Fibroblast of peridontal ligament (primary cell): ENCODE measurements at regions not wholly inside any gene's neighbourhood (a gene's known extent, or its start where the extent isn't known, plus 50 kb on each side); places are given as distances from the start of the nearest gene placed in this dataset.

Experiments used
- DNase-seq: peaks from one replicate; pipeline ENCODE4 v3.0.0-alpha.2; 2010; ENCODE audit errors: extremely low read depth

DNA sequence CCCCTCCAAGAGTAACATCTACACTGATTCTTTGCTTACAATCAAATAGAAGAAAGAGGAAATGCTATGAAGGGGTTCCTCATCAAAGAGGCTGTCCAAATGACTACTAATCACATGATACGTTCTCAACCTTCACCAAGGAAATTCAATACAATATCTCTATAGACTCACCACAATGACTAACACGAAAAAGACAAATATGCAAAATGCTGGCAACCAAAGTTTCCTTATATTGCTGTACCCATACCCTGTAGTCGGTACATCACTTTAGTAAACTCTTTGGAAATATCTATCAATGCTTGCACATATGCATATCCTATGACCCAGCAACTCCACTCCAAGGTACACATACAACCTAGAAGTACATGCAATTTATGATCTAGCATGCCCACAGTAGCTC is 1296.6 kb downstream of the AACS start:
- no peak for DNase-seq

DNA sequence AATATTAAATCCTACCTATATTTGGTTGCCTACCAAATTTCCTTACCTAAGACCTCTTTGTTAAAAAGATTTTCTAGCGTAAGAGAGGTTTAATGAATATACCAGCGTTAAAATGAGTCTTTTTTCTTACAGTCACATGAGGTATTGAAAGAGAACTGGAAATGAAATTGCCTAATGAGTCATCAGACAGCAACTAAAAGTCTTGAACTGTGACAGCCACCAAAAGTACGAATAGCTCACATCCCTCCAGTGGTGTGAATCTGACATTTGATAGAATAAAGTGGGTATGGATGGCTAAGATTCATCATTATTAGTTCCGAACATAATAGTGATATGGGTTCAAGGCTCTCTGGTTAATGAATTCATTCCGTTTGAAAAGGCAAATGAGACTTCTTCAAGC is 1297.3 kb downstream of the AACS start:
- DNase-seq = peak; percentile 23

- no peak for DNase-seq
These were observed 1297.7 kb downstream of the AACS start for GRCh38 chr12:126362964-126363363.

DNA sequence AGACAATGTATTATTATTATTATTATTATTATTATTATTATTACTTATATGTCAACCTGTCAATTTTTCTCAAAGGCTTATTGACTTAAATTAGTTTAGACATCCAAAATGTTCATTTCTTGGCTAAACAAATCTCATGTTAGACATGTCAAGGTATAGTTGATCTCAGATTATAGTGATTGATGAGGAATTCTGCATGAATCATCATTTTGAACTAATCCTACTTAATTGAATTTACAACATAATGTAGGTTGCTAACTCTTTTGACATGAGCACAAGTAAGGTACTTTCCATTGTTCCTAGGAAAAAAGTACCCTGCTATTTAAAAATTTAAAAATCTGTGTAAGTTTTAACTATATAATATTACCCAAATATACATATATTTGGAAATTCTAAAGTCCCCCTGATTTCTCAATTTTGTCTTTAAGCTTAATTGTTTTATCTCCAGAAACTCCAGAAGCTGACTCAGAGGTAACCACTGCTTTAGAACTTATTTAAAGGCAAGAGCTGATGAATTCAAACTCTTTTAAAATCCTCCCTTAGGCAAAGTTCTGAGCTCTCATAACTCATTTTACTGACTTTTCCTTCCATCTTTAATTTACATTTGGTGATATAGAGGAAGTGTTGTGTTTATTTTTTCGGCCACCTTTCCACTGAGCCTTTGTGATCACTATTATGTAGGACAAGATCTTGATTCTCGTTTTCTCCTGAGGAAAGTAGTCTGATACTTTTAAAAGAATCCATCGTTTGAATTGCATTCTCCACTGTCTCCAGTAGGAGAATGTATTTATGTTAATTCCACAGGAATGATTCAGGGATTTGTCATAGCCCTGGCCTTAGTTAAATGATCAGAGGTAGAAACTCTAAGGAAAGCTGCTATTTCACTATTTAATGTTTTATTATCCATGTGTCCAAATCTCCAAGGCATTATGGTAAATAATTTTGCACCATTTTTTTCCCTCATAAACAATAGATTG is 1304.5 kb downstream of the AACS start:
- peak; percentile 86 for DNase-seq

DNA sequence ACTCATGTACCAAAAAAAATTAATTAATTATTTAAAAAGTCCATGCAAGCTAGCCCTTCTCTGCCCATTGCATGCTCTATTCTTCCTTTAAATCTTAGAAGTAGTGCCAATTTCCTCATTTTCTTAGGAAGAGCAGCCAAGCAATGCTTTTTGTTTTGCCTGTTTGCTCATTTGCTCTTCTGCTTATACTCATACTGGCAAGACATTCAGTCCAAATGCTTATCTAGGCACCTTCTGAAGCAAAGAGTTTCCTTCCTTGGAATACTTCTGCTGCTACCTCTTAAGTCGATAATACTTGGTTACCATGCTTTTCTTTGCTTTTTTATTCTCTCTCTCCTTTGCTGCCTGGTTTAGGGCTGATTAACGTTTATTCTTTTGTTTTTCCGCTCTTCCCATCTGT is 1318.3 kb downstream of the AACS start:
- no peak for DNase-seq

DNA sequence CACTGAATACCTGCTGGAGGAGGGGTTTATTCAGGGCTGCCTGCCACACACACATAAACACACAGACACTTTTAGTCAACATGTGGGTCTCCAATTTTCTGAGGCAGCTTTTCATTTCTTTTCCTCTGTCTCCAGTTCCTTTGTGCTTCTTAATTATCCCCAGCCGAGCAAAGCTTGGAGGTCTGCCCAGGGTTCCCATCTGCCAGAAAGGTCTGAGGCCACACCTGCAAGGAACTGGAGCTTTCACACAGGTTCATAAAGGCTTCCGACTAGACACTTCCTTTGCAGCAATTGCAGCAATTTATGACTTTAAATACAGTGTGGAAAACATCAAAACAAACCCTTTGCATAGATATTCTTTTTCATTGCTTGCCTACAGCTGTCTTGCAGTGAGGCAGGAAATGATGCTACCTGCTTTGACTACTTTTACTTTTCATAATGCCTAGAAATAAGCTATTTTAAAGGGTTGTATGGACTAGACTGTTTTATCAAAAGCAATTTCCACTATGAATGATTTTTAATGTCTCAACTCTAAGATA is 1318.9 kb downstream of the AACS start:
- no peak for DNase-seq

GRCh38 chr12:126385785-126386184 is 1320.5 kb downstream of the AACS start:
- DNase-seq = peak; percentile 80

DNA sequence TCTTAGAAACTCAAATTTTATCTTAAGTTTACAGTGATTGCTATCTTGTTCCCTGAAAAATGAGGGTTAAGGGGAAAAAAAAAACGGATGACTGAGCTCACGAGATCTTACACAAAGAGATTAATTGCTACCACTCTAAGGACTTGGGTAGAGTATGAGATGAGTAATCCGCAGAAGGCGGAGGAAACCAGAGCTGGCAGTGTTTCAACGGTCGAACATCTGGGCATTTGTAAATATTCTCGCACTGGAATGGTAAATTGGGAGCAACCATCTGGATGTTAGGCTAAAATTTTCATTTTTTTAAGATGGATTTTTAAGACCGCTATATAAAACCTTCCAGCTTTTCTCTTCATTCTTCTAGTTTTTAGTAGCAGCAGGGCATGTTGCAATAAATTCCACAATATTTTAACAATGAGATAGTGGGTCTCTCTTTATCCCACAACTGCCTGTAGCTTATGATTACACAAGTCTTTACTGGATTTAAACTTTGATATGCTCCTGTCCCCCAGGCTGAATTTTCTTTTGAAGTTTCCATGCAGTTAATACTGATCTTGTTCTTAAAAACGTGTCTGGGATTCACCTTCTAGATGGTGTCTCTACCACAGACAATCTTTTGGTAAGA is 1324.1 kb downstream of the AACS start:
- peak; percentile 100 for DNase-seq

GRCh38 chr12:126389961-126390360 is 1324.7 kb downstream of the AACS start:
- peak; percentile 78 for DNase-seq

- DNase-seq = peak; percentile 49
These were observed 1325.8 kb downstream of the AACS start for GRCh38 chr12:126390969-126391566.

DNA sequence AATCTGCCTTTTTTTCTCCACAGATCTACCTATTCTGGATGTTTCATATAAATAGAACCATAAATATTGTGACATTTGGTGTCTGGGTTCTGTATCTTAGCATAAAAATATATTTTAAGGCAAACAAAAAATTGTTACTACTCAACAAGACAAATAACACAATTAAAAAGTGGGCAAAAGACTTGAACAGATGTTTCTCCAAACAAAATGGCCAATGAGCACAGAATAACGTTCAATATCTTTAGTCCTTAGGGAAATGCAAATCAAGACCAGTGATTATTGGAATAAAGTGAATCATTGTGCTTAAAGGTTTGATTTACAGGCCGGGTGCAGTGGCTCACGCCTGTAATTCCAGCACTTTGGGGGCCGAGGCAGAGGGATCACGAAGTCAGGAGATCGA is 1331.3 kb downstream of the AACS start:
- DNase-seq = no peak

- peak; percentile 50 for DNase-seq
These were observed 1331.9 kb downstream of the AACS start for GRCh38 chr12:126397071-126397581.

GRCh38 chr12:126397660-126398059 is 1332.4 kb downstream of the AACS start:
- DNase-seq = no peak

DNA sequence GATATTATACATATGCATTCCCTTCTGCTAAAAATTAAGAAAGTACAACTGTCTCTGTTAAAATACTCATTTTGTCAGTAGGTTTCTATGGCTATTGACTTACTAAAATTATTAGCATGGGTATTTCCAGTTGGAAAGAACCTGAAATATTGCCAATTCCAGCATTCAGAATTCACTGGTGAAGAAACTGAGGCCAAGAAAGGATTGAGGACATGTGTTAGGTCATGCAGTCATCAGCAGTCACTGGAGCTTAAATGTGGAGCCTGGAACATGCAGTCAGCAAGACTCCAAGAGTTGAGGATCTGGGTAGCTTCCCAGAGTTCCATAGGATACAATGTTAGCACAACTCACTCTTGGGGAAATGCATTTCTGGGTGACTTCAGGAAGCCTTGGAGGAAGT is 1335.6 kb downstream of the AACS start:
- DNase-seq = no peak

- DNase-seq = no peak
These were observed 1339.2 kb downstream of the AACS start for GRCh38 chr12:126404293-126404881.

- DNase-seq = peak; percentile 14
These were observed 1353.2 kb downstream of the AACS start for GRCh38 chr12:126418400-126418799.

DNA sequence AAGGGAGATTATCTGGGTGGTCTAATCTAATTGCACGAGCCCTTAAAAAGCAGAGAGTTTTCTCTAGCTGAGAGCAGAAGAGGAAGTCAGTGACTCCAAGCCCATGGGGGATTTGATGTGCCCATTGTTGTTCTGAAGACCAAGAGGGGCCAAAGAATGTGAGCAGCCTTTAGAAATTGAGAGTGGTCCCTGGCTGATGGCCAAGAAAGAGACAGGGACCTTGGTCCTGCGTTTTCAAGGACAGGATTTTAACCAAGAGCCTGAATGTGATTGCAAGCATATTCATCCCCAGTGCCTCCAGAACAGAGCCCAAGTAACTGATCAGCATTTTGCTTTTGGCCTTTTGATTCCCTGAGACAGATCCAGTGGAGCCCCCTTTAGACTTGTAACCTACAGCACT is 1353.9 kb downstream of the AACS start:
- DNase-seq = no peak

- peak; percentile 62 for DNase-seq
These were observed 1359.5 kb downstream of the AACS start for GRCh38 chr12:126424696-126425095.

DNA sequence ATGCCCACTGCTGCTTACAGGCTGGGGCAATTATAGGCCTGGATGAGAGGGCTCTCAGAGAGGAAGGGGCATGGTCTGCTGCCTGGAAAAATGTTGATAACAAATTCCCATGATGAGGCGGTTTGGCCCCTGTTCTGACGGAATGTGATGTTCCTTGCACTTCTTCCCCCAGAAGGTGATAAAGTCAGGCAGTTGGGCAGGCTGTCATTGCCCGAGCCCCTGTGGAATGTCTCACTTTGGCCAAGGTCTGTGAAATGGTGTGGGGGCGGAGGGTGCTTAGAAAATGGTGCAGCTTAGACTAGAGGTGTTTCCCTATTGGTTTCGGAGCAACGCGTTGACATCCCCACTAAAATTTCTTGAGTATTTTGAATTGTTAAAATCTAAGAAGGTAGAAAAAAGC is 1360.0 kb downstream of the AACS start:
- DNase-seq = no peak

GRCh38 chr12:126428769-126429168 is 1363.5 kb downstream of the AACS start:
- DNase-seq = no peak

DNA sequence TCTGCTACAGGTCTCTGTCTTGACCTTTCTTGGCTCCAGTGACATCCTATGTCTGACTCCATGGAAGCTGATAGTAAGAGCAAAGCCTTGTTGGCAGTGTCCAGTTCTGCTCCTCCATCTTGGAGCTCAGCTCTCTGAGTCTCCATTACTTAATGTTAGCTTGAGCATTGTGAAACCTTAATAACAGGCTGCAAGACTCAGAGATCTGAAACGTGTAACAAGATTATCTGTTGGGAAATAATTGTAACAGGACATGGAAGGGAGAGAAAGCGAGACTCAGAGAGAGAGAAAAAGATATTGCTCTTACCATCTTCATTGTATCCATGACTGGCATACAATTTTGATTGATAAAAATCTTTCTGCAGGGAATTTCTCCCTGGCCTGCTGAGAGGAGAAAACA is 1365.7 kb downstream of the AACS start:
- peak; percentile 33 for DNase-seq

- no peak for DNase-seq
These were observed 1366.5 kb downstream of the AACS start for GRCh38 chr12:126431767-126432166.
